Adipocyte (in vitro differentiated cells): ENCODE measurements at regions not wholly inside any gene's neighbourhood (a gene's known extent, or its start where the extent isn't known, plus 50 kb on each side); places are given as distances from the start of the nearest gene placed in this dataset.
"Not testable (repeated sequence)": the region's sequence is repeated elsewhere in the genome, so short reads cannot be mapped to it uniquely, and the experiment has no call there.

Experiments
- DNase-seq: peaks from one replicate; pipeline ENCODE4 v3.0.0-alpha.2; 2015; ENCODE audit warnings: low read depth
- H3K27me3 ChIP-seq: replicated peaks from 2 replicates; pipeline ENCODE4 v1.7.0; 2013; ENCODE audit warnings: mild to moderate bottlenecking, low read length, moderate library complexity; ENCODE audit not compliant: control insufficient read depth, insufficient read depth
- H3K36me3 ChIP-seq: 2 replicates; pipeline ENCODE4 v1.7.0; 2013; ENCODE audit warnings: low read length, mild to moderate bottlenecking, moderate library complexity; ENCODE audit not compliant: control insufficient read depth, insufficient read depth, severe bottlenecking
- H3K4me1 ChIP-seq: 2 replicates; pipeline ENCODE4 v1.7.0; 2013; ENCODE audit warnings: mild to moderate bottlenecking, low read length, moderate library complexity; ENCODE audit not compliant: control insufficient read depth, insufficient read depth
- H3K4me3 ChIP-seq: 2 replicates; pipeline ENCODE4 v1.7.0; 2013; ENCODE audit warnings: mild to moderate bottlenecking, low read length, moderate library complexity
- H3K9ac ChIP-seq: 2 replicates; pipeline ENCODE4 v1.7.0; 2013; ENCODE audit warnings: mild to moderate bottlenecking, low read length, moderate library complexity
- H3K9me3 ChIP-seq: 2 replicates; pipeline ENCODE4 v1.7.0; 2013; ENCODE audit warnings: mild to moderate bottlenecking, low read length, moderate library complexity; ENCODE audit not compliant: control insufficient read depth

GRCh38 chr2:211025089-211025488, 468.7 kb downstream of the CPS1 start:
- not testable (repeated sequence) for H3K36me3 ChIP-seq, H3K27me3 ChIP-seq, H3K9ac ChIP-seq, H3K4me1 ChIP-seq, H3K4me3 ChIP-seq, DNase-seq
- H3K9me3 ChIP-seq: peaks cover 16% of the 10 kb centered on the region

GRCh38 chr2:211026109-211026508, 469.7 kb downstream of the CPS1 start:
- Histone ChIP-seq H3K9ac (no peak overlapping the region), H3K9me3 (peaks cover 16% of the 10 kb centered on the region), H3K4me3 (no peak overlapping the region), H3K36me3 (no peaks in the 10 kb centered on the region), H3K27me3 (no peaks in the 10 kb centered on the region), H3K4me1 (no peaks in the 10 kb centered on the region)
- no peak for DNase-seq

- Histone ChIP-seq H3K9me3 (peaks cover 16% of the 10 kb centered on the region), H3K4me3 (no peak overlapping the region), H3K9ac (no peak overlapping the region), H3K27me3 (no peaks in the 10 kb centered on the region), H3K36me3 (no peaks in the 10 kb centered on the region), H3K4me1 (no peaks in the 10 kb centered on the region)
- DNase-seq: no peak
Observed at GRCh38 chr2:211027976-211028375, 471.6 kb downstream of the CPS1 start.

- H3K9me3 ChIP-seq: no peaks in the 10 kb centered on the region
- H3K4me3 ChIP-seq: no peak overlapping the region
- peak; percentile 26 for DNase-seq
- no peaks in the 10 kb centered on the region for H3K4me1 ChIP-seq
- H3K9ac ChIP-seq: no peak overlapping the region
- no peaks in the 10 kb centered on the region for H3K27me3 ChIP-seq
- H3K36me3 ChIP-seq: no peaks in the 10 kb centered on the region
Observed at GRCh38 chr2:211033765-211034164, 477.4 kb downstream of the CPS1 start.

- no peaks in the 10 kb centered on the region for H3K27me3 ChIP-seq
- no peak overlapping the region for H3K4me3 ChIP-seq
- peak; percentile 56 for DNase-seq
- H3K36me3 ChIP-seq: no peaks in the 10 kb centered on the region
- no peak overlapping the region for H3K9ac ChIP-seq
- no peaks in the 10 kb centered on the region for H3K4me1 ChIP-seq
- no peaks in the 10 kb centered on the region for H3K9me3 ChIP-seq
Observed at GRCh38 chr2:211035548-211036185, 479.3 kb downstream of the CPS1 start.

GRCh38 chr2:211045025-211045424, 488.6 kb downstream of the CPS1 start:
- Histone ChIP-seq H3K27me3 (no peaks in the 10 kb centered on the region), H3K4me1 (no peaks in the 10 kb centered on the region), H3K9me3 (no peaks in the 10 kb centered on the region), H3K9ac (no peak overlapping the region), H3K4me3 (no peak overlapping the region), H3K36me3 (no peaks in the 10 kb centered on the region)
- no peak for DNase-seq

- Histone ChIP-seq H3K4me1 (no peaks in the 10 kb centered on the region), H3K4me3 (no peak overlapping the region), H3K9ac (no peak overlapping the region), H3K36me3 (no peaks in the 10 kb centered on the region), H3K9me3 (no peaks in the 10 kb centered on the region), H3K27me3 (no peaks in the 10 kb centered on the region)
- DNase-seq: no peak
Observed at GRCh38 chr2:211049321-211050018, 493.1 kb downstream of the CPS1 start.

GRCh38 chr2:211055438-211055837, 499.0 kb downstream of the CPS1 start:
- DNase-seq: peak; percentile 13
- no peak overlapping the region for H3K4me3 ChIP-seq
- H3K27me3 ChIP-seq: no peaks in the 10 kb centered on the region
- H3K9ac ChIP-seq: no peak overlapping the region
- no peaks in the 10 kb centered on the region for H3K36me3 ChIP-seq
- no peaks in the 10 kb centered on the region for H3K4me1 ChIP-seq
- H3K9me3 ChIP-seq: no peaks in the 10 kb centered on the region

- no peak overlapping the region for H3K4me3 ChIP-seq
- peaks cover 3% of the 10 kb centered on the region for H3K4me1 ChIP-seq
- no peak overlapping the region for H3K9ac ChIP-seq
- H3K36me3 ChIP-seq: no peaks in the 10 kb centered on the region
- H3K9me3 ChIP-seq: no peaks in the 10 kb centered on the region
- H3K27me3 ChIP-seq: no peaks in the 10 kb centered on the region
- no peak for DNase-seq
Observed at GRCh38 chr2:211061612-211062296, 505.4 kb downstream of the CPS1 start.

GRCh38 chr2:211062297-211062612, 505.9 kb downstream of the CPS1 start:
- DNase-seq: no peak
- Histone ChIP-seq H3K9me3 (no peaks in the 10 kb centered on the region), H3K36me3 (no peaks in the 10 kb centered on the region), H3K27me3 (no peaks in the 10 kb centered on the region), H3K4me3 (no peak overlapping the region), H3K4me1 (peaks cover 3% of the 10 kb centered on the region), H3K9ac (no peak overlapping the region)

GRCh38 chr2:211067029-211067428, 510.6 kb downstream of the CPS1 start:
- H3K4me1 ChIP-seq: no peaks in the 10 kb centered on the region
- no peaks in the 10 kb centered on the region for H3K27me3 ChIP-seq
- no peak for DNase-seq
- no peaks in the 10 kb centered on the region for H3K9me3 ChIP-seq
- no peak overlapping the region for H3K9ac ChIP-seq
- no peaks in the 10 kb centered on the region for H3K36me3 ChIP-seq
- H3K4me3 ChIP-seq: no peak overlapping the region
